ENCODE measurements at regions not wholly inside any gene's neighbourhood (a gene's known extent, or its start where the extent isn't known, plus 50 kb on each side); places are given as distances from the start of the nearest gene placed in this dataset.

DNA sequence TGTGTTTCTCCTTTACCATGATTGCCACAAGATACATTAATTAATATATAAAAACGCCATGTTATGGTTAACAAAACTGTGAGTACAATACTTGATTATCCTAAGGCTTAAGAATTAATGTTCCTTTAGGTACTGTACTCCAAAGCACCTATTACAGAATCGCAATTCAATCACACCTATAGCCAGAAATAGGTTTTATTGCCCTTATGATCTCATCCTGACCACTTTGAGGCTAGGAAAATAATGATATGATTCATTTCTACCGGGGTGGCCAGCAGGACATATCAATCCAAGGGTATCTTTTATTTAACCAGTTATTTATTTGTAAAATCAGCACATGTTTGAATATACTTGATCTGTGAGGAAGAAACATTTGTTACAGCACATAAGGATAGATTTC lies 396.6 kb upstream of the GJE1 start:
- TF ChIP-seq, protein P1, sequence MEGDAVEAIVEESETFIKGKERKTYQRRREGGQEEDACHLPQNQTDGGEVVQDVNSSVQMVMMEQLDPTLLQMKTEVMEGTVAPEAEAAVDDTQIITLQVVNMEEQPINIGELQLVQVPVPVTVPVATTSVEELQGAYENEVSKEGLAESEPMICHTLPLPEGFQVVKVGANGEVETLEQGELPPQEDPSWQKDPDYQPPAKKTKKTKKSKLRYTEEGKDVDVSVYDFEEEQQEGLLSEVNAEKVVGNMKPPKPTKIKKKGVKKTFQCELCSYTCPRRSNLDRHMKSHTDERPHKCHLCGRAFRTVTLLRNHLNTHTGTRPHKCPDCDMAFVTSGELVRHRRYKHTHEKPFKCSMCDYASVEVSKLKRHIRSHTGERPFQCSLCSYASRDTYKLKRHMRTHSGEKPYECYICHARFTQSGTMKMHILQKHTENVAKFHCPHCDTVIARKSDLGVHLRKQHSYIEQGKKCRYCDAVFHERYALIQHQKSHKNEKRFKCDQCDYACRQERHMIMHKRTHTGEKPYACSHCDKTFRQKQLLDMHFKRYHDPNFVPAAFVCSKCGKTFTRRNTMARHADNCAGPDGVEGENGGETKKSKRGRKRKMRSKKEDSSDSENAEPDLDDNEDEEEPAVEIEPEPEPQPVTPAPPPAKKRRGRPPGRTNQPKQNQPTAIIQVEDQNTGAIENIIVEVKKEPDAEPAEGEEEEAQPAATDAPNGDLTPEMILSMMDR (IDR thresholded peaks at IDR 0.05) = no peak
- TF ChIP-seq POLR2A (IDR thresholded peaks at IDR 0.05) = no peak

Data from heart left ventricle (tissue), 13 donors.